ENCODE measurements at regions not wholly inside any gene's neighbourhood (a gene's known extent, or its start where the extent isn't known, plus 50 kb on each side); places are given as distances from the start of the nearest gene placed in this dataset.

DNA sequence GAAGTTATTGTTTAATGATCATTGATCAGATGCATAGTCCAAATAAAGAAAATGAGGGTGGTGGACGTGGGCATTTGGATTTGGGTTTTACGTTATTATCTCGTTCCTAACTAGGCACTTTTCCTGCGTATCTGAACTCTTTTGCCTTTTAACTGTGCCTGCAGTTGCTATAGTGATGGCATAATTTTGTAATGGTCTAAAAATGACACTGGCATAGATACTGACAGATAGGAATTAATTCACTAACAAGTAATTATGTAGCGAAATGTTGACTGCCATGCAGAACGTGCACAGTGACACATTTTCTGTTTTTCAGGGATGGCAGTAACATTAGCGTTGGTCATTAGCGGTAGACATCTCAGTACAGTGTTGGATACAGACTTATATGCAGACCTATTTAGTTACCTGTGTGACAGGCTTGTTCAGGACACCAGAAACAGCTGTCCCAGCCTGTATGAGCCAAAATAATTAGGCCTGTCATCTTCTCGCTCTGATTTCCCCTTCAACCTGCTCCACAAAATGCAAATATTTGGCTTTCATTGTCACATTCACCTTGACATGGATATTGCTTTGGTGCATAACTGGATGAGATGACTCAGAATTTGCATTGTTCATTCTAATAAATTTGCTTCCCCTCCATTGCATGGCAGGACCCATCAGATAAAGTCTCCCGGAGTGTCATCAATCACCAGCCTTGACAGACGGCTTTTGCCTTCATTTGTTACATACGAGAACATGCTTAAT, 413.3 kb upstream of the IRX1 start:
- Histone ChIP-seq H4K20me1 (replicated peaks; ENCODE audit: insufficient read depth) (no peaks in the 10 kb centered on the region), H3K27me3 (ENCODE audit: insufficient read depth) (no peaks in the 10 kb centered on the region), H3K4me3 (no peak overlapping the region), H3F3A (replicated peaks; ENCODE audit: low read depth) (no peaks in the 10 kb centered on the region), H3K4me1 (ENCODE audit: insufficient read depth) (peaks cover 27% of the 10 kb centered on the region), H3K9me2 (ENCODE audit: insufficient read depth) (no peaks in the 10 kb centered on the region), H3K4me2 (no peak overlapping the region), H3K36me3 (ENCODE audit: insufficient read depth) (no peaks in the 10 kb centered on the region), H3K27ac (ENCODE audit: low read depth) (no peak overlapping the region), H3K79me2 (replicated peaks; ENCODE audit: insufficient read depth) (no peaks in the 10 kb centered on the region), H2AFZ (peak overlapping the region; percentile 78; the same call in 1 of the 2 replicates)
- Mint-ChIP-seq H3K4me3 (no peak overlapping the region), H3K27ac (no peak overlapping the region), H3K4me1 (peaks cover 20% of the 10 kb centered on the region), H3K27me3 (ENCODE audit: insufficient read depth, low read depth, poor library complexity) (peaks cover 8% of the 10 kb centered on the region), H3K36me3 (ENCODE audit: low read depth) (no peaks in the 10 kb centered on the region), H3K9me3 (no peaks in the 10 kb centered on the region)
- TF ChIP-seq, protein P1, sequence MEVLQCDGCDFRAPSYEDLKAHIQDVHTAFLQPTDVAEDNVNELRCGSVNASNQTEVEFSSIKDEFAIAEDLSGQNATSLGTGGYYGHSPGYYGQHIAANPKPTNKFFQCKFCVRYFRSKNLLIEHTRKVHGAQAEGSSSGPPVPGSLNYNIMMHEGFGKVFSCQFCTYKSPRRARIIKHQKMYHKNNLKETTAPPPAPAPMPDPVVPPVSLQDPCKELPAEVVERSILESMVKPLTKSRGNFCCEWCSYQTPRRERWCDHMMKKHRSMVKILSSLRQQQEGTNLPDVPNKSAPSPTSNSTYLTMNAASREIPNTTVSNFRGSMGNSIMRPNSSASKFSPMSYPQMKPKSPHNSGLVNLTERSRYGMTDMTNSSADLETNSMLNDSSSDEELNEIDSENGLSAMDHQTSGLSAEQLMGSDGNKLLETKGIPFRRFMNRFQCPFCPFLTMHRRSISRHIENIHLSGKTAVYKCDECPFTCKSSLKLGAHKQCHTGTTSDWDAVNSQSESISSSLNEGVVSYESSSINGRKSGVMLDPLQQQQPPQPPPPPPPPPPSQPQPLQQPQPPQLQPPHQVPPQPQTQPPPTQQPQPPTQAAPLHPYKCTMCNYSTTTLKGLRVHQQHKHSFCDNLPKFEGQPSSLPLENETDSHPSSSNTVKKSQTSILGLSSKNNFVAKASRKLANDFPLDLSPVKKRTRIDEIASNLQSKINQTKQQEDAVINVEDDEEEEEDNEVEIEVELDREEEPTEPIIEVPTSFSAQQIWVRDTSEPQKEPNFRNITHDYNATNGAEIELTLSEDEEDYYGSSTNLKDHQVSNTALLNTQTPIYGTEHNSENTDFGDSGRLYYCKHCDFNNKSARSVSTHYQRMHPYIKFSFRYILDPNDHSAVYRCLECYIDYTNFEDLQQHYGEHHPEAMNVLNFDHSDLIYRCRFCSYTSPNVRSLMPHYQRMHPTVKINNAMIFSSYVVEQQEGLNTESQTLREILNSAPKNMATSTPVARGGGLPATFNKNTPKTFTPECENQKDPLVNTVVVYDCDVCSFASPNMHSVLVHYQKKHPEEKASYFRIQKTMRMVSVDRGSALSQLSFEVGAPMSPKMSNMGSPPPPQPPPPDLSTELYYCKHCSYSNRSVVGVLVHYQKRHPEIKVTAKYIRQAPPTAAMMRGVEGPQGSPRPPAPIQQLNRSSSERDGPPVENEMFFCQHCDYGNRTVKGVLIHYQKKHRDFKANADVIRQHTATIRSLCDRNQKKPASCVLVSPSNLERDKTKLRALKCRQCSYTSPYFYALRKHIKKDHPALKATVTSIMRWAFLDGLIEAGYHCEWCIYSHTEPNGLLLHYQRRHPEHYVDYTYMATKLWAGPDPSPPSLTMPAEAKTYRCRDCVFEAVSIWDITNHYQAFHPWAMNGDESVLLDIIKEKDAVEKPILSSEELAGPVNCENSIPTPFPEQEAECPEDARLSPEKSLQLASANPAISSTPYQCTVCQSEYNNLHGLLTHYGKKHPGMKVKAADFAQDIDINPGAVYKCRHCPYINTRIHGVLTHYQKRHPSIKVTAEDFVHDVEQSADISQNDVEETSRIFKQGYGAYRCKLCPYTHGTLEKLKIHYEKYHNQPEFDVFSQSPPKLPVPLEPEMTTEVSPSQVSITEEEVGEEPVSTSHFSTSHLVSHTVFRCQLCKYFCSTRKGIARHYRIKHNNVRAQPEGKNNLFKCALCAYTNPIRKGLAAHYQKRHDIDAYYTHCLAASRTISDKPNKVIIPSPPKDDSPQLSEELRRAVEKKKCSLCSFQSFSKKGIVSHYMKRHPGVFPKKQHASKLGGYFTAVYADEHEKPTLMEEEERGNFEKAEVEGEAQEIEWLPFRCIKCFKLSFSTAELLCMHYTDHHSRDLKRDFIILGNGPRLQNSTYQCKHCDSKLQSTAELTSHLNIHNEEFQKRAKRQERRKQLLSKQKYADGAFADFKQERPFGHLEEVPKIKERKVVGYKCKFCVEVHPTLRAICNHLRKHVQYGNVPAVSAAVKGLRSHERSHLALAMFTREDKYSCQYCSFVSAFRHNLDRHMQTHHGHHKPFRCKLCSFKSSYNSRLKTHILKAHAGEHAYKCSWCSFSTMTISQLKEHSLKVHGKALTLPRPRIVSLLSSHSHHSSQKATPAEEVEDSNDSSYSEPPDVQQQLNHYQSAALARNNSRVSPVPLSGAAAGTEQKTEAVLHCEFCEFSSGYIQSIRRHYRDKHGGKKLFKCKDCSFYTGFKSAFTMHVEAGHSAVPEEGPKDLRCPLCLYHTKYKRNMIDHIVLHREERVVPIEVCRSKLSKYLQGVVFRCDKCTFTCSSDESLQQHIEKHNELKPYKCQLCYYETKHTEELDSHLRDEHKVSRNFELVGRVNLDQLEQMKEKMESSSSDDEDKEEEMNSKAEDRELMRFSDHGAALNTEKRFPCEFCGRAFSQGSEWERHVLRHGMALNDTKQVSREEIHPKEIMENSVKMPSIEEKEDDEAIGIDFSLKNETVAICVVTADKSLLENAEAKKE (CRISPR knock-in tag; IDR thresholded peaks at IDR 0.05), result no peak
- TF ChIP-seq POLR2AphosphoS5 (IDR thresholded peaks at IDR 0.05; ENCODE audit: low read depth) (no peak), EZH2phosphoT487 (IDR thresholded peaks at IDR 0.05; ENCODE audit: unreplicated experiment) (no peak), NANOG (IDR thresholded peaks at IDR 0.05; ENCODE audit: borderline replicate concordance) (no peak), EZH2 (IDR thresholded peaks at IDR 0.05; ENCODE audit: low read depth, unreplicated experiment) (no peak), ZNF331 (CRISPR knock-in tag; IDR thresholded peaks at IDR 0.05; ENCODE audit: low read depth) (no peak), ZNF114 (CRISPR knock-in tag; IDR thresholded peaks at IDR 0.05) (no peak), STAT1 (IDR thresholded peaks at IDR 0.05; ENCODE audit: unreplicated experiment) (no peak), CREB1 (CRISPR knock-in tag; IDR thresholded peaks at IDR 0.05; ENCODE audit: low read depth) (no peak), JUNB (IDR thresholded peaks at IDR 0.05; ENCODE audit: unreplicated experiment) (no peak)
- TF ChIP-seq, protein P2, sequence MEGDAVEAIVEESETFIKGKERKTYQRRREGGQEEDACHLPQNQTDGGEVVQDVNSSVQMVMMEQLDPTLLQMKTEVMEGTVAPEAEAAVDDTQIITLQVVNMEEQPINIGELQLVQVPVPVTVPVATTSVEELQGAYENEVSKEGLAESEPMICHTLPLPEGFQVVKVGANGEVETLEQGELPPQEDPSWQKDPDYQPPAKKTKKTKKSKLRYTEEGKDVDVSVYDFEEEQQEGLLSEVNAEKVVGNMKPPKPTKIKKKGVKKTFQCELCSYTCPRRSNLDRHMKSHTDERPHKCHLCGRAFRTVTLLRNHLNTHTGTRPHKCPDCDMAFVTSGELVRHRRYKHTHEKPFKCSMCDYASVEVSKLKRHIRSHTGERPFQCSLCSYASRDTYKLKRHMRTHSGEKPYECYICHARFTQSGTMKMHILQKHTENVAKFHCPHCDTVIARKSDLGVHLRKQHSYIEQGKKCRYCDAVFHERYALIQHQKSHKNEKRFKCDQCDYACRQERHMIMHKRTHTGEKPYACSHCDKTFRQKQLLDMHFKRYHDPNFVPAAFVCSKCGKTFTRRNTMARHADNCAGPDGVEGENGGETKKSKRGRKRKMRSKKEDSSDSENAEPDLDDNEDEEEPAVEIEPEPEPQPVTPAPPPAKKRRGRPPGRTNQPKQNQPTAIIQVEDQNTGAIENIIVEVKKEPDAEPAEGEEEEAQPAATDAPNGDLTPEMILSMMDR (conservative IDR thresholded peaks at IDR 0.05; ENCODE audit: low read depth in 2 of 2), result no peak
- TF ChIP-seq, protein P3, sequence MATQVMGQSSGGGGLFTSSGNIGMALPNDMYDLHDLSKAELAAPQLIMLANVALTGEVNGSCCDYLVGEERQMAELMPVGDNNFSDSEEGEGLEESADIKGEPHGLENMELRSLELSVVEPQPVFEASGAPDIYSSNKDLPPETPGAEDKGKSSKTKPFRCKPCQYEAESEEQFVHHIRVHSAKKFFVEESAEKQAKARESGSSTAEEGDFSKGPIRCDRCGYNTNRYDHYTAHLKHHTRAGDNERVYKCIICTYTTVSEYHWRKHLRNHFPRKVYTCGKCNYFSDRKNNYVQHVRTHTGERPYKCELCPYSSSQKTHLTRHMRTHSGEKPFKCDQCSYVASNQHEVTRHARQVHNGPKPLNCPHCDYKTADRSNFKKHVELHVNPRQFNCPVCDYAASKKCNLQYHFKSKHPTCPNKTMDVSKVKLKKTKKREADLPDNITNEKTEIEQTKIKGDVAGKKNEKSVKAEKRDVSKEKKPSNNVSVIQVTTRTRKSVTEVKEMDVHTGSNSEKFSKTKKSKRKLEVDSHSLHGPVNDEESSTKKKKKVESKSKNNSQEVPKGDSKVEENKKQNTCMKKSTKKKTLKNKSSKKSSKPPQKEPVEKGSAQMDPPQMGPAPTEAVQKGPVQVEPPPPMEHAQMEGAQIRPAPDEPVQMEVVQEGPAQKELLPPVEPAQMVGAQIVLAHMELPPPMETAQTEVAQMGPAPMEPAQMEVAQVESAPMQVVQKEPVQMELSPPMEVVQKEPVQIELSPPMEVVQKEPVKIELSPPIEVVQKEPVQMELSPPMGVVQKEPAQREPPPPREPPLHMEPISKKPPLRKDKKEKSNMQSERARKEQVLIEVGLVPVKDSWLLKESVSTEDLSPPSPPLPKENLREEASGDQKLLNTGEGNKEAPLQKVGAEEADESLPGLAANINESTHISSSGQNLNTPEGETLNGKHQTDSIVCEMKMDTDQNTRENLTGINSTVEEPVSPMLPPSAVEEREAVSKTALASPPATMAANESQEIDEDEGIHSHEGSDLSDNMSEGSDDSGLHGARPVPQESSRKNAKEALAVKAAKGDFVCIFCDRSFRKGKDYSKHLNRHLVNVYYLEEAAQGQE (IDR thresholded peaks at IDR 0.05; ENCODE audit: unreplicated experiment), result no peak
- TF ChIP-seq, protein P4, sequence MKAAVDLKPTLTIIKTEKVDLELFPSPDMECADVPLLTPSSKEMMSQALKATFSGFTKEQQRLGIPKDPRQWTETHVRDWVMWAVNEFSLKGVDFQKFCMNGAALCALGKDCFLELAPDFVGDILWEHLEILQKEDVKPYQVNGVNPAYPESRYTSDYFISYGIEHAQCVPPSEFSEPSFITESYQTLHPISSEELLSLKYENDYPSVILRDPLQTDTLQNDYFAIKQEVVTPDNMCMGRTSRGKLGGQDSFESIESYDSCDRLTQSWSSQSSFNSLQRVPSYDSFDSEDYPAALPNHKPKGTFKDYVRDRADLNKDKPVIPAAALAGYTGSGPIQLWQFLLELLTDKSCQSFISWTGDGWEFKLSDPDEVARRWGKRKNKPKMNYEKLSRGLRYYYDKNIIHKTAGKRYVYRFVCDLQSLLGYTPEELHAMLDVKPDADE (IDR thresholded peaks at IDR 0.05), result no peak
- no peak for ATAC-seq
- DNase-seq (ENCODE audit: low spot score), result no peak
